H1 (cell line): ENCODE measurements at regions not wholly inside any gene's neighbourhood (a gene's known extent, or its start where the extent isn't known, plus 50 kb on each side); places are given as distances from the start of the nearest gene placed in this dataset.

Source experiments
- CTCF ChIA-PET: fragments of 300-600 bp; sonication (Branson Sonifier 250); formaldehyde crosslinking; loops from one replicate; lab custom pipeline; 2021; ENCODE audit not compliant: partially characterized antibody; lab: Charles Lee
- POLR2A ChIA-PET: fragments of 300-600 bp; sonication (Branson Sonifier 250); formaldehyde crosslinking; loops from one replicate; lab custom pipeline; 2021; ENCODE audit warnings: inconsistent platforms; ENCODE audit not compliant: partially characterized antibody; lab: Charles Lee
- DNase-seq, 2 experiments: peaks; one replicate each; pipeline versions ENCODE4 v3.0.0 to v3.0.0-alpha.2; 2010 to 2022; ENCODE audit warnings: low spot score in 2 of 2, low read depth in 1 of 2, mixed read lengths in 1 of 2
- FAIRE-seq: peaks from 2 replicates; lab custom pipeline; 2011; peaks lifted over from hg19 to GRCh38; lab: Jason Lieb, UNC
- H2AFZ ChIP-seq: 2 replicates; pipeline ENCODE4 v1.8.1; 2012; ENCODE audit warnings: low read length, inconsistent platforms
- H2AK5ac ChIP-seq: 2 replicates; pipeline ENCODE4 v1.6.1; 2013; ENCODE audit warnings: low read depth, low read length
- H2BK120ac ChIP-seq: replicated peaks from 2 replicates; pipeline ENCODE3; 2013; ENCODE audit warnings: low read depth, low read length, inconsistent platforms
- H2BK12ac ChIP-seq: 2 replicates; pipeline ENCODE4 v1.6.1; 2013; ENCODE audit warnings: low read depth, low read length
- H2BK15ac ChIP-seq: 2 replicates; pipeline ENCODE4 v1.6.1; 2013; ENCODE audit warnings: low read length
- H2BK20ac ChIP-seq: 2 replicates; pipeline ENCODE4 v1.6.1; 2013; ENCODE audit warnings: low read length
- H2BK5ac ChIP-seq: 2 replicates; pipeline ENCODE4 v1.6.1; 2013; ENCODE audit warnings: low read depth, low read length
- H3K14ac ChIP-seq: 2 replicates; pipeline ENCODE4 v1.6.1; 2013; ENCODE audit warnings: inconsistent platforms; ENCODE audit not compliant: insufficient read length
- H3K18ac ChIP-seq: 2 replicates; pipeline ENCODE4 v1.6.1; 2013; ENCODE audit warnings: low read length; ENCODE audit errors: extremely low read depth
- H3K23ac ChIP-seq: 2 replicates; pipeline ENCODE4 v1.6.1; 2013; ENCODE audit warnings: inconsistent platforms; ENCODE audit not compliant: insufficient read length
- H3K23me2 ChIP-seq: 2 replicates; pipeline ENCODE4 v1.6.1; 2013; ENCODE audit warnings: low read depth, low read length
- H3K27ac ChIP-seq: 2 replicates; pipeline ENCODE4 v1.6.1; 2011; ENCODE audit warnings: low read depth, low read length, inconsistent platforms
- H3K27me3 ChIP-seq, 4 experiments: replicated peaks in 1 of 4; 1 replicate in 1 of 4; 2 replicates in 3 of 4; pipeline versions ENCODE4 v1.6.1 to v1.8.1; 2011 to 2013; ENCODE audit warnings: low read length in 3 of 4, mild to moderate bottlenecking in 3 of 4, inconsistent platforms in 2 of 4, mixed read lengths in 2 of 4, moderate library complexity in 1 of 4; ENCODE audit not compliant: control insufficient read depth in 3 of 4, insufficient read depth in 3 of 4; ENCODE audit errors: extremely low read depth in 1 of 4
- H3K36me3 ChIP-seq, 4 experiments: 2 replicates each; pipeline versions ENCODE4 v1.6.1 to v1.8.1; 2011 to 2013; ENCODE audit warnings: mild to moderate bottlenecking in 4 of 4, low read length in 3 of 4, moderate library complexity in 2 of 4, control low read depth in 1 of 4, inconsistent platforms in 1 of 4; ENCODE audit not compliant: insufficient read depth in 4 of 4, control insufficient read depth in 2 of 4
- H3K4ac ChIP-seq: replicated peaks from 2 replicates; pipeline ENCODE3; 2013; ENCODE audit warnings: low read length, low read depth, mixed read lengths, inconsistent platforms; ENCODE audit not compliant: insufficient read length
- H3K4me1 ChIP-seq, 4 experiments: replicated peaks in 1 of 4; 1 replicate in 1 of 4; 2 replicates in 3 of 4; pipeline versions ENCODE4 v1.6.1 to v1.8.1; 2011 to 2013; ENCODE audit warnings: low read length in 3 of 4, inconsistent platforms in 2 of 4, mixed read lengths in 1 of 4; ENCODE audit not compliant: insufficient read depth in 4 of 4, control insufficient read depth in 3 of 4
- H3K4me2 ChIP-seq, 2 experiments: 2 replicates each; pipeline versions ENCODE4 v1.6.1 to v1.8.1; 2011 to 2013; ENCODE audit warnings: low read depth in 2 of 2, low read length in 2 of 2, control low read depth in 1 of 2, inconsistent platforms in 1 of 2, mild to moderate bottlenecking in 1 of 2; ENCODE audit not compliant: insufficient read depth in 1 of 2
- H3K4me3 ChIP-seq, 4 experiments: fragments of 200-600, 300-600 bp in 1 of 4; sonication (generic), shearing (Covaris generic), sonication (Bioruptor Twin) in 1 of 4; 2 replicates each; pipeline versions ENCODE4 v1.5.1 to v1.8.1; 2011 to 2016; ENCODE audit warnings: low read length in 4 of 4, low read depth in 3 of 4, control low read depth in 2 of 4, inconsistent platforms in 2 of 4, mild to moderate bottlenecking in 2 of 4, mixed read lengths in 1 of 4, moderate library complexity in 1 of 4; ENCODE audit not compliant: insufficient read depth in 2 of 4; ENCODE audit errors: extremely low read depth in 1 of 4
- H3K56ac ChIP-seq: replicated peaks from 2 replicates; pipeline ENCODE3; 2013; ENCODE audit warnings: low read depth, mild to moderate bottlenecking, mixed read lengths, low read length, inconsistent platforms; ENCODE audit not compliant: insufficient read length
- H3K79me1 ChIP-seq: 2 replicates; pipeline ENCODE4 v1.6.1; 2013; ENCODE audit warnings: low read depth, low read length, control low read depth
- H3K79me2 ChIP-seq, 2 experiments: 2 replicates each; pipeline versions ENCODE4 v1.6.1 to v1.8.1; 2012 to 2013; ENCODE audit warnings: low read length in 2 of 2, mild to moderate bottlenecking in 2 of 2, inconsistent platforms in 1 of 2; ENCODE audit not compliant: insufficient read depth in 2 of 2, control insufficient read depth in 1 of 2
- H3K9ac ChIP-seq, 4 experiments: replicated peaks in 1 of 4; 1 replicate in 1 of 4; 2 replicates in 3 of 4; pipeline versions ENCODE4 v1.6.1 to v1.8.1; 2011 to 2013; ENCODE audit warnings: low read depth in 3 of 4, low read length in 3 of 4, control low read depth in 2 of 4, mild to moderate bottlenecking in 2 of 4, moderate library complexity in 2 of 4, inconsistent platforms in 1 of 4; ENCODE audit errors: extremely low read depth in 1 of 4
- H3K9me3 ChIP-seq, 2 experiments: 2 replicates each; pipeline versions ENCODE4 v1.6.1 to v1.8.1; 2012 to 2013; ENCODE audit warnings: mild to moderate bottlenecking in 2 of 2, moderate library complexity in 2 of 2, control low read depth in 1 of 2, inconsistent platforms in 1 of 2, low read depth in 1 of 2, low read length in 1 of 2, mixed read lengths in 1 of 2; ENCODE audit not compliant: insufficient read depth in 2 of 2
- H4K20me1 ChIP-seq, 2 experiments: replicated peaks in 1 of 2; 2 replicates each; pipeline versions ENCODE3 to v1.8.1; 2011 to 2013; ENCODE audit warnings: inconsistent platforms in 2 of 2, low read length in 2 of 2, mild to moderate bottlenecking in 1 of 2; ENCODE audit not compliant: insufficient read depth in 2 of 2, control insufficient read depth in 1 of 2
- H4K5ac ChIP-seq: 2 replicates; pipeline ENCODE4 v1.6.1; 2013; ENCODE audit warnings: low read length, low read depth, mixed read lengths, inconsistent platforms; ENCODE audit not compliant: insufficient read length
- H4K8ac ChIP-seq: 2 replicates; pipeline ENCODE4 v1.8.0; 2013; ENCODE audit warnings: mild to moderate bottlenecking, moderate library complexity, low read length, inconsistent platforms; ENCODE audit not compliant: insufficient read depth; ENCODE audit errors: extremely low read depth
- H4K91ac ChIP-seq: replicated peaks from 2 replicates; pipeline ENCODE3; 2013; ENCODE audit warnings: low read length, mixed read lengths, inconsistent platforms; ENCODE audit not compliant: insufficient read length
- BRCA1 ChIP-seq: IDR thresholded peaks from 2 replicates; pipeline ENCODE4 v1.6.1; 2012; ENCODE audit warnings: low read depth, low read length, improper control_type of control experiment
- GABPA ChIP-seq: IDR thresholded peaks from 2 replicates; pipeline ENCODE4 v1.6.1; 2011; ENCODE audit warnings: mild to moderate bottlenecking, low read length, moderate library complexity, borderline replicate concordance; ENCODE audit not compliant: insufficient read depth
- JUN ChIP-seq: IDR thresholded peaks from 2 replicates; pipeline ENCODE4 v1.6.1; 2011; ENCODE audit warnings: low read depth, mild to moderate bottlenecking, improper control_type of control experiment, low read length
- MAX ChIP-seq: IDR thresholded peaks from 2 replicates; pipeline ENCODE4 v1.6.1; 2012; ENCODE audit warnings: inconsistent platforms
- RNF2 ChIP-seq: fragments of 200-900, 300-1000 bp; sonication (generic); IDR thresholded peaks from 2 replicates; pipeline ENCODE4 v1.7.1; 2016; ENCODE audit warnings: borderline replicate concordance, low read depth, mild to moderate bottlenecking, antibody characterized with exemption, low read length; ENCODE audit not compliant: poor library complexity, severe bottlenecking; ENCODE audit errors: missing control alignments
- WGBS, 2 experiments: shearing (Covaris generic) in 1 of 2; methylation state at CpG; one replicate each; pipeline versions ENCODE4 v1.1.6 to v1.1.7; 2013 to 2015; ENCODE audit warnings: low lambda C conversion rate in 2 of 2, mixed read lengths in 2 of 2, inconsistent platforms in 1 of 2, low coverage in 1 of 2, missing lambda C conversion rate in 1 of 2; ENCODE audit not compliant: insufficient replicate concordance in 2 of 2, insufficient coverage in 1 of 2, insufficient read length in 1 of 2; ENCODE audit errors: extremely low coverage in 1 of 2, missing lambda C conversion rate in 1 of 2; 5-methylcytosine and 5-hydroxymethylcytosine counted together

GRCh38 chr13:64962404-64962803 is 2267.7 kb downstream of the PCDH9 start:
- TF ChIP-seq JUN (no peak), MAX (no peak), BRCA1 (no peak), RNF2 (no peak), GABPA (no peak)
- Histone ChIP-seq H2BK12ac (no peak overlapping the region), H4K20me1 (no peaks in the 10 kb centered on the region), H3K23ac (no peak overlapping the region), H3K18ac (no peak overlapping the region), H2BK120ac (no peak overlapping the region), H3K79me1 (no peaks in the 10 kb centered on the region), H3K9ac (no peak overlapping the region), H3K4me3 (no peak overlapping the region), H4K8ac (no peak overlapping the region), H3K79me2 (no peaks in the 10 kb centered on the region), H2BK20ac (no peak overlapping the region), H3K4me2 (no peak overlapping the region), H3K23me2 (no peaks in the 10 kb centered on the region), H3K27me3 (no peaks in the 10 kb centered on the region), H3K56ac (no peak overlapping the region), H3K4me1 (no peaks in the 10 kb centered on the region), H3K27ac (no peak overlapping the region), H4K91ac (no peak overlapping the region), H2AK5ac (no peak overlapping the region), H3K9me3 (no peaks in the 10 kb centered on the region; a peak in 1 of 4 replicates), H3K14ac (no peak overlapping the region), H2BK15ac (no peak overlapping the region), H2BK5ac (no peak overlapping the region), H4K5ac (no peak overlapping the region), H3K36me3 (no peaks in the 10 kb centered on the region), H3K4ac (no peak overlapping the region), H2AFZ (0 out of 2 replicates have a peak overlapping the region, but pooled peaks have one; percentile 52)
- POLR2A ChIA-PET, result no interaction called here
- no peak for DNase-seq
- 100% methylated on average over 1 of the region's 1 CpG; no CpG with 5 or more reads in 1 of the 2 experiments for WGBS, 2 experiments
- FAIRE-seq, result no peak
- CTCF ChIA-PET, result interaction anchor here (0.9 to 1.6 kb wide), 2 partner anchors 18 to 26 kb away, joined by 3 read pairs; no protein-coding TSS in a partner anchor
